ENCODE measurements at regions not wholly inside any gene's neighbourhood (a gene's known extent, or its start where the extent isn't known, plus 50 kb on each side); places are given as distances from the start of the nearest gene placed in this dataset.
"Not testable (repeated sequence)": the region's sequence is repeated elsewhere in the genome, so short reads cannot be mapped to it uniquely, and the experiment has no call there.

DNA sequence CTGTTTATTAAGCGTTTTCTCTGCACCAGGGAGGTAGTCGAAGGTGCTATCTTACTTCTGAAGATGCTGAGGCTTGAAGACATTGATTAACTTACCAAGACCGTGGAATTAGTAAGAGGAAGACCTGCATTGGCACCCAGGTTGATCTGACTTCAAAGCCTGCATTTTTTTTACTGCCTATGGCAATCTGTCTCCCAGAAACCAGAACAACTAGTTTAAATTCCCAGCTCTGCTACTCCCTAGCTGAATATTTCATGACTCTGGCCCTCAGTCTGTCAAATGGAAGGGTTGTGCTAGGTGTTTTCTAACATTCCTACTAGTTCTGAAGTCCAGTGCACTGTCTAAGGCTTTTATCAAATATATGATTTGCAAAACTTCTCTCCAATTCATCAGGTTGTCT lies 52.0 kb upstream of the GRAMD1B start:
- no peak for FAIRE-seq

DNA sequence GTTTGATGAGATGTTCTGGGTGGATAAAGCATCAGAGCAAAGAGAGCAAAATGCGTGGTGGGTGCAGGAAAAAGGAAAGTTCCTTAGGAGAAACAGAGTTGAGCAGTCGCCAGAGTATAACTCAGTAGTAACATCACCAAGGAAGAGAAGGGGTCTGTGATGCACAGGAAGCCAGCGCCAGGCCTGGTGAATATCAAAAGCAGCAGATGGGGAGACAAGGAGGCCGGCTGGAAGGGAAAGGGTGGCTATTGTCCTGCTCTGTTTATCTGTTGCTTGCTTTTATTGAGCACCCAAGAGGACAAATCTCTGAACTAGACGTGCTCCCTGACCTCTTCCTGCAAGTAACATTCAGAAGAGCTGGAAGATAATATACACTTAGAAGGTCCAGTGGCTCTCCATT lies 52.7 kb upstream of the GRAMD1B start:
- FAIRE-seq = no peak

- no peak for FAIRE-seq
These were observed 54.2 kb upstream of the GRAMD1B start for GRCh38 chr11:123375832-123376231.

DNA sequence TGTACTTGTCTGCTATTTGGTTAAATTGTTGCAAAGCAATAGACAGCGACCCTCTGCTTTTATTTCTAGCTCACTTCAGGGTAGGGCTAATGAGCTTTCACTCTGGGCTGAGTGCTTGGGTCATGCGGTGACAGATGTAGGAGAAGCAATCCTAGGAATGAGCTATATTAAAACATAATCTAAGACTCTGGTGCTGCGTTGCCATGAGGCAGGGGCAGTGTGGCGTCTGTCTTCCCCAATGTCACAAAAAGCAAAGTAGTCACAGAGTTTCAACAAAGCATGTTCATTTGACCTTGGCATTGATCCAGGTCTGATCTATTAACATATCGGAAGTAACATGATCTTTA lies 55.5 kb upstream of the GRAMD1B start:
- no peak for FAIRE-seq

DNA sequence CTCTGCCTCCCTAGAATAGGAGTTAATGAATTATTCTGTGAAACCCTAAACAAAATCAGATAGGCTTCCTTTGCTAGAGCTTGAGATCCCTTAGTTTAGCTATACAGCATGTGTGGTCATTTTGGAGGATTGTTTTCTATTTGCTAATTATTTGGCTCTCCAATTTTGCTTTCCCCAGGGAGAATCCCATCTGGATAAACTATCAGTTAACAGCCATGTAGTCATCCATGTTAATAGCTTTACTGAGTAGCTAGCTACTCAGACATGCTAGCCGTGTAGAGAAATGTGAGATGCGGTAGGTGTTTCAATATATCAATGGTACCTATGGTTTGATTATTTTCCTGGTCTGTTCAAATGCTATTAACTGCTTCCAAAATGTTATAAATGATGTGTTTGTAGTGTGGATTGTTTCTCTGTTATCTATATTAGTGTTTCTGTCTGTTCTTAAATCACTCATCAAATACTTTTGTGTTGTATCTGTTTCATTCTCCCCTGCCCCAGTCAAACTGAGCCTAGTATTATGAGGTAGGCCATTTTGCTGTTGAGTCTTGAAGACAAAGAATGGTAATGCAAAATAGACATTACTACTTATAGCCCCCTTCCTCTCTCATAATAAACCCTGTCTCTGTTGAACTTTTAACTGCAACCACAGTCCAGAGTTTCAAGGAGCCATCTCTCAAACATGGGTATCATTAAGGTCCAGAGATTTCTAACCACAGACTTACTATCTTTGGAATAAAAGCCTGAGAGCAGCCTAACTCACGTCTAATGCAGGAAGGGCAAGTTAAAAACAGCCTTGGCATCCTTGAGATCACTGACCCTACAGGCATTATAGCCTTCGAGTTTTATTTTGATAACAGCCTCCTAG lies 56.1 kb upstream of the GRAMD1B start:
- FAIRE-seq = no peak

DNA sequence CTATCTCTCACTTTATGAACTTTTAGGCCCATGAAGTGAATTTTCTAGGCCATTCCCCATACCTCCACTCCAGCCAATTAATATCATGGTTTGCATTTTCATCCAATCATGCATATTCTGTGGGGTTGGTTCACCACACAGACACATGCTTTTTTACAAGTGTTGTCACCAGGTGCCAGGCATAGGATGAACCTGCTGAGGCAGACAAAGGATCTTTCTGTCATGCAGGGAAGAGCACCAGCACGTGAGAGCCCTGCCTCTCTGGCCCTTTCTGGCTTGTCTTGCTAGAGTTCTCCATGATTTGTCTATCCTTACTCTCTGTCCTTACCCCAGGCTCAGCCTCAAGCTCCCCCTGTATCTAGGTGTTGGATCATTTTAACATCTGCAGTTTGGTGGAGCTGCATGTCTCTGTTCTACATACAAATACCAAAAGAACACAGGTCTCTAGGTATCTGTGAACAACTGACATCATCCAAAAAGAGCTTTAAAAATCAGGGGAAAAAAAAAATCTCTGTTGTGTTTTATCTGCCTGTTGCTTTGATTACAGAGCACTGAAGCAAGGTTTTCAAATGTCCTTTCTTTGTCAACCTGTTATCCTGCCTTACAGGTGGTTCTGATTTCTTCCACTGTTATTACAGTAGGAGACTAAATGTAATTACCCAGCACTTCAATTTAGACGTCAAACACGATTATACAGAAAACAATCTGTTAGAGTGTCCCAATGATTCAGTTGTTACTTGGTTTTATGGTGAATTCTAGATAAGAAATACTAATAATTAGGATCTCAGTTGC lies 58.4 kb upstream of the GRAMD1B start:
- FAIRE-seq = no peak

DNA sequence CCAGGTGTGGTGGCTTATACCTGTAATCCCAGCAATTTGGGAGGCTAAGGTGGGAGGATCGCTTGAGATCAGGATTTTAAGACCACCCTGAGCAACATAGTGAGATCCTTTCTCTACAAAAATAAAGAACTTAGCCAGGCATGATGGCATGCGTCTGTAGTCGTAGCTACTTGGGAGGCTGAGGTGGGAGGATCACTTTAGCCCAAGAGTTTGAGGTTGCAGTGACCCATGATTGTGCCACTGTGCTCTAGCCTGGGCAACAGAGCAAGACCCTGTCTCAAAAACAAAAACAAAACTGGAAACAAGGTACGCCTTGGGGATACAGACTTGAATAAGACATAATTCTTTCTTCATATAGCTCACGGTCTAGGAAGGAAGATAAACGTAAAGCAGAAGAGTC lies 63.1 kb upstream of the GRAMD1B start:
- no peak for FAIRE-seq

DNA sequence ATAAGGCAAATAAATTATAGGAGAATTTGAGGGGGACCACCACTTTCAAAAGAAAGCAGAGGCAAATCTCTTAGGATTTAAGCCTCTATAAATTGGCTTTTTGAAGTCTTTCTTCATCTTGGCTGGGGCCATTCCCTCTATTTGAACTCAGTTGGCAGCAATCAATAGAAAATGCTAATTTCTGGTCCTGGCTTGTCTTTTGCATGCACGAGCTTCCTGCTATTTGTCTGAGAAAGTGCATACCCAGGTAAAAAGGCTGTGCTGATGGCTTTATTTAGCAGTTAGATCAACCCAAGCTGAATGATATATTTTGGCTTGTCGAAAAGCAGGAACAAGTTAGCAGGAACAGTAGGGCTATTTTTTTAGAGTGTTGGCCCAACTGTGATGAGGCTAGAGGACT lies 64.1 kb upstream of the GRAMD1B start:
- no peak for FAIRE-seq

- FAIRE-seq = no peak
These were observed 66.0 kb upstream of the GRAMD1B start for GRCh38 chr11:123364080-123364479.

DNA sequence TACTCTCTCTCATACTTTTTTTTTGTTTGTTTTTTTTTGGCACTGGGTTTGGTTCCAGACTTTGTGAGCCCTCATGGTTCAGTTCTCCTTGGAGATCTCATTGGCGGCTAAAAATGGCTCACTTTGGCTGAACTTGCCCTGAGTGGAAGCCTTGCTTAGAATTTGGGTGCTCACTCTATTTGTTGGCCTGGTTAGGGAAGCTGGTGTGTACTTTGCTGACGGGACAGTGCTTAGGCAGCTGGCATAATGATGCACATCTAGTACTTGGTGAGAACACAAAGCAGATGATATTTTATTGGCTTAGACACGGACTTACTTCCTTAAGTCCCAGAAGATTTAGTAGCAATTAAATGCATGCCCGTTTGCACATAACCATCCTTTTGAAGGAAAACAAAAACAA lies 66.5 kb upstream of the GRAMD1B start:
- FAIRE-seq = no peak

DNA sequence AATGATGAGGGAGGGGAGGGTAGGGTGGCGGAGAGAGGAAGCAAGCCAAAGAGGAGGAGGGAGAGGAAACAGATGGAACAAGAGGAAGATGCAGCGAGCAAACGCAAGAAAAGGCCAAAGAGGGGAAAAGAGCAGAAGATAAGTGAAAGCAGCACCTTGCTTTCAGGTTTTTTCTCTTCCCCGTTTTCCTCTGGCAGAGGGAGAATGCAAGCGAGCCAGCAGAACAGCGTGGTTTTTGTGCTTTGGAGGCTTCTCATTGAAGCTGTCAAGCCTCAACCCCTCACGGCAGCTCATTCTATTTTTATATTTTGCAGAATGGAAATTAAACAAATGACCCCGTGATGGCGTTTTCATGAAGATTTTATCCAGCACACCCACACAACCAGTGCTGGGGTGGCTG lies 67.1 kb upstream of the GRAMD1B start:
- no peak for FAIRE-seq

DNA sequence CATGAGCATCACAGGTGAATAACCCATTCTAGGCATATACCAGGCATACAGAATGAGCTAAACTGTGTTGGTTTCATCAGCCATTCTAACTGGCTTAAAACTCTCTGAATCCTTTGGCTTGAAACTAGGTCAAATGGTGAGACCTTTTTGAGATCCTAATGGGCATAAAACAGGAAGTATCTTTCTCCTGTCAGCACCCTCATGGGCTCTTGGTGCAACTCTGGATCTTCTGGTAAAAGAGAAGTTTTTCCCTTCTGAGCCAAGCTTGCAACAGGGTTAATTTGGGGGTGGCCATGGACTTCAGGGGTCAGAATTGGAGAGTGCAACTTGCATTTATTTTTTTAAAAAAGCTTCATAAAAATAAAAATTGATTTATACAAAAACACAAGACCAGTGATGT lies 67.9 kb upstream of the GRAMD1B start:
- FAIRE-seq = no peak

DNA sequence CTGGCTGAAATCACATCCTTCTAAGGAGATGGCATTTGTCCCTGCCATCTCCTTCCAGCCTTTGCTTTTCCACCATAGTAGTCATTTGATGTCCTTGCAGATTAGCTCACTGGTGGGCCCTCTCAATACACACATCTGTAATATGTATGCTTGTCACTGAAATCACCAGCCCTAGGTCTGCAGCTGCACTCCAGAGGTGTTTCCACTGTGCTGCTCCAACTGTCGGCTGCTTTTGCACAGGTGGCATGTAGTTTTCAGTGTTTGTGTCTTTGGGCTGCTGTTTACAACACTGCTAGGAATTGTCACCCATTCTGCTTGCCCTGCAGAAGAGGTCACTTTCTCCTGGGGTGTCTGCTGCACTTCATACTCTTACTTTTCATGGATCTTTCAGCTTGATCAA lies 69.0 kb upstream of the GRAMD1B start:
- FAIRE-seq = no peak

- FAIRE-seq = no peak
These were observed 69.7 kb upstream of the GRAMD1B start for GRCh38 chr11:123360267-123360936.

DNA sequence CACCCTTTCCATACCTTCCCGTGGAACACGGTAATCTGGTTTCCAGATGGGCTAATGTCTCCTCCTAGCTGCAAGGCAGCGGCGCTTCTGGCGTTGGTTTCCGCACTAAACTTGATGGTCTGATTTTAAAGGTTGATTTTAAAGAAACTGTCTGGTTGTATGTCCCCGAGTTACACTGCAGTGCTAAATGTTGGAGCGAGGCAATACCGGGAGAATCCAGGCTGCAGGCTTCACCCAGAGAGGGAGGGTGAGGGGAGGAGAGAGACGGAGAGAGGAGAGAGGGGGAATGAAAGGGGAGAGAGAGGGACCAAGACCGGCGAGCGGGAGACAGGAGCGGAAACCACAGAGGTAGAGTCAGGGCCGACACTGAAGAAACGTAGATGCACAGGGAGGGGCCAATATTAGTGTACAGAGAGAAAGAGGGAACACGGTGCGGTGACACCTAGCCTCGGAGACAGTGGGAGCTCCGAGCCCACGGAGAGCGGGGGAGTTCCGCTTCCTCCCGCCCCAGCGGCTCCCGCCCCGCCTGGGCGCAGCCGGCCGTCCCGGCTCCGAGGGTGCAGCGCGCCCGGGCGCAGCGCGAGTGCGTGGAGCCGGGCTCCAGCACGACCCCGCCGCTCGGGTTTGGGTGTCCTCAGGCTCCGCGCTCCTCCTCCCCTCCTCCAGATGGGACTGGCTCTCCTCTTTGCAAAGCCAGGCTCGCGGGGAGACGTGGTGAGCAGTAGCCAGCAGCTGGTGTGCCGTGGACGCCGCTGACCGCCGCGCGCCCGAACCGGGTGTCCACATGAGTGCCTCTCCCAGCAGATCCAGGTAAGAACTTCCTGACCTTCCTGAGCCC lies 71.9 kb upstream of the GRAMD1B start:
- FAIRE-seq = no peak

DNA sequence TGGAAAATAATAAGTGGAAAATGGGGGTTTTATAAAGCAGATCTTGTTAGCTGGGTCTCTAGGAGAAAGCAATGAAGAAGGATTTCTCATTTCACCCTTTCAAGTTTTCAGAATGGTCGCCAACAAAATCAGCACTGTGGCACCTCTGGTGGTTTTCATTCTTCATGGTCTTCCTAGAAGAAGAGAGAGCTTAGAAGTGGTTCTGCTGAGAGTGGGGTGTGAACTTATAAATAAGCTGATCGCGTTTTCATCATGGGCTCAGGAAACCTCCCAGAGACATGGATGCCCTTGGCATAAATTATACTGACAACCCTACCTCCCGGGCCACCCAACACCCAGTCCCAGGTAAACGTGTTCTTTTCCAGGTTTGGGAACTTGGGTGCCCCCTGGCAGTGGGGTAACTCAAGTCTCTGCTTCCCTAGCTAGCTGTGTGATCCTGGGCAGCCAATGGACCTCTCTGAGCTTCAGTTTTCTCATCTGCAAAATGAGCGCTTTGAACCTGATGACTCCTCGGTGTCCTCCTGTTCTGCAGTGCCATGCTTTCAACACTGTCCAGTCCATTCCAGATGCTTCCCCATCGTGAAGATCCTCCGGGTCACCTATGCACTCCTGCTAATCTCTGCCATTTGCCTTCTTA lies 72.6 kb upstream of the GRAMD1B start:
- no peak for FAIRE-seq

DNA sequence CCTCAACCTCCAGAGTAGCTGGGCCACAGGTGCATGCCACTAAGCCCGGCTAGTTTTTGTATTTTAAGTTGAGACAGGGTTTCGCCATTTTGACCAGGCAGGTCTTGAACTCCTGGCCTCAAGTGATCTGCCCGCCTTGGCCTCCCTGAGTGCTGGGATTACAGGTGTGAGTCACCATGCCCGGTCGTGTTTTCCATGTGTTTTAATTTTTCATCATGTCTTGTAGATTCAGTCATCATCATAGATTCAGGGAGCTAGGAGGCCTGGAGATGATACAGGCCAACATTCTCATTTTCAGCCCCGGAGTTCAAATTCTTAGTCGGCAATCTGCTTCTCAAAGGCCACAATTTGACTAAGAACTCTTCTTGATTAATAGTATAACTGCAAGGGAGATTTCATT lies 73.5 kb upstream of the GRAMD1B start:
- FAIRE-seq = no peak

- FAIRE-seq = no peak
These were observed 75.6 kb upstream of the GRAMD1B start for GRCh38 chr11:123354371-123354975.

DNA sequence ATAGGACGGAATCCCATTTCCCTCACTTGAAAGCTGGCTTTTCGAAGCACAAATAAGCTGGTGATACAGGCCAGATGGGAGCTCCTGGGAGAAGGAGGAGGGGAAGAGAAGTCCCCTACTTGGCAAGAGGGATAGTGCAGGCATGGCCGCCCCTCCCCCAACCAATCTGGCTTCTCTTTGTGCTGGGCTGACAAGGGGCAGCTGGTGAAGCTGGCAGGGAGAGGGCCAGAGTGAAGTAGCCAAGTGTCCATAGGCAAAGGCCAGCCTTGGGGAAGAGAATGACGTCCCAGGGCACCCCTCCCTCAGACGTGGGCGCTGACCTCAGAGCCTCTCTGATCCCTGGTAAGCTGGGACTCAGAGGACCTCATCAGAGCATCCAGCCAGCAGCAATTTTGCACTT lies 78.7 kb upstream of the GRAMD1B start:
- no peak for FAIRE-seq

- FAIRE-seq = no peak
These were observed 80.7 kb upstream of the GRAMD1B start for GRCh38 chr11:123349382-123349781.

DNA sequence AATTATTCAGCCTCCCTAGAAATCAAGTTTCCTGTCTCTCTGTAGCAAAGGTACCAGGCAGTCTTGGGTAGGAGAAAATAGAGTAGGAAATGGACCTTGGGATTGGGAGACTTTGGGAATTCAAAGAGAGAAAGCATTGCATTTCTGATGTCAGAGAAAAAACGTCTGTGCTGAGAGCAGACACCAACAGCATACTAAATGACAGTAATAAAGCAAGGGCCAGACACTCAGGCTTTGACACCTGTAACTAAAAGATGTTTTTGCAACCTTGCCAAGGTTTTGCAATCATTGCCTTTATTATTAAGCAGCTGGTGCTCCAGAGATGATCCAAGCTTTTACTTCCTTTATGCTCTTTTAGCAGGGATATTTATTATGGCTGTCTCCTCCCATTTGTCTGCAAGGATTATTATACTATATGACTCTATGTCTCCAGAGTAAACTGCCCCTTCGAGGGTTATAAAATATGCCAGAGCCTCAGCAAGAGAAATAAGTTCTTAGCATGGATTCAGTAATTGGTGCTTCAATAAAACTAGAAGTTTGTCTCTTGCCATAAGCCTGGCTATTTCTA lies 85.2 kb upstream of the GRAMD1B start:
- FAIRE-seq = no peak

DNA sequence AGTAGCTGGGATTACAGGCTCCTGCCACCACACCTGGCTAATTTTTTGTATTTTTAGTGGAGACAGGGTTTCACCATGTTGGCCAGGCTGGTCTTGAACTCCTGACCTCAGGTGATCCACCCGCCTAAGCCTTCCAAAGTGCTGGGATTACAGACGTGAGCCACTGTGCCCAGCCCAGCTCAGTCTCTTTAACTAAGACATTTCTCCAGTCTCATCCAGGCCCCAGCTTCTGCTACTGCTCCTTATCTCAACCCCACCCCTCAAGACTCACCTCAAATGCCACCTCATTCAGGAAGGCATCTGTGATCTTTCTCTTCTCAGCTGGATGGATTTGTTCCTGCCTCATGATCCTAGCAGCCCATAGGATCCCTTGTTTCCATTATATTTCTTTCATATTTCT lies 85.9 kb upstream of the GRAMD1B start:
- FAIRE-seq = not testable (repeated sequence)

Data from A204.1 (cell line).